ENCODE measurements at regions not wholly inside any gene's neighbourhood (a gene's known extent, or its start where the extent isn't known, plus 50 kb on each side); places are given as distances from the start of the nearest gene placed in this dataset.

DNA sequence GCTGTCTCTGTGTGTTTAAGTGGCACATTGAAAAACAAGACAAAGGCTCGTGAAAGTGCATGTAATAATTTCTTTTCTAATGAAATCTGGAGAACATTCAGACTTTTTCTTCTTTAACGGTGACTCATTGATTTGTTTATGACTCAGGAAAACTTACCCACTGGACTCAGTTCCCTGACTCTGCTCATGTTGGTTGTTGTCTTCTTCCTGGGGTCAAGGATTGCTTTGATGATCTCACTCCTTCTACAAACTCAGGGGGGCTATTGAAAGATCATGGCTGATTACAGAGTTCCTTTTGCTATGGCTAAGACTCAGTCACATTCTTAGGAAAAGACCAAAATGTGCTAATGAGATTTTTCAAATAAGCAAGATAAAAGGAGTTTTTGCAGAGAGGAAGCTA, 141.1 kb upstream of the DAP start:
- Histone ChIP-seq H3K9me3 (ENCODE audit: control insufficient read depth, insufficient read depth, low read length) (no peaks in the 10 kb centered on the region), H3K4me1 (ENCODE audit: control insufficient read depth, low read length) (no peaks in the 10 kb centered on the region), H3K27me3 (ENCODE audit: control insufficient read depth, low read length) (peaks cover 7% of the 10 kb centered on the region), H3F3A (ENCODE audit: control insufficient read depth, insufficient read depth) (no peaks in the 10 kb centered on the region), H3K27ac (ENCODE audit: low read depth, low read length) (no peak overlapping the region), H4K20me1 (ENCODE audit: control insufficient read depth, insufficient read depth, low read depth, low read length) (no peaks in the 10 kb centered on the region), H3K9me2 (replicated peaks; ENCODE audit: control insufficient read depth, low read length) (no peaks in the 10 kb centered on the region), H3K36me3 (ENCODE audit: control insufficient read depth, low read length) (no peaks in the 10 kb centered on the region), H3K4me3 (ENCODE audit: low read length) (no peak overlapping the region), H3K4me2 (ENCODE audit: low read length) (no peak overlapping the region), H3K79me2 (ENCODE audit: control insufficient read depth, low read length) (no peaks in the 10 kb centered on the region)
- TF ChIP-seq, protein P1, sequence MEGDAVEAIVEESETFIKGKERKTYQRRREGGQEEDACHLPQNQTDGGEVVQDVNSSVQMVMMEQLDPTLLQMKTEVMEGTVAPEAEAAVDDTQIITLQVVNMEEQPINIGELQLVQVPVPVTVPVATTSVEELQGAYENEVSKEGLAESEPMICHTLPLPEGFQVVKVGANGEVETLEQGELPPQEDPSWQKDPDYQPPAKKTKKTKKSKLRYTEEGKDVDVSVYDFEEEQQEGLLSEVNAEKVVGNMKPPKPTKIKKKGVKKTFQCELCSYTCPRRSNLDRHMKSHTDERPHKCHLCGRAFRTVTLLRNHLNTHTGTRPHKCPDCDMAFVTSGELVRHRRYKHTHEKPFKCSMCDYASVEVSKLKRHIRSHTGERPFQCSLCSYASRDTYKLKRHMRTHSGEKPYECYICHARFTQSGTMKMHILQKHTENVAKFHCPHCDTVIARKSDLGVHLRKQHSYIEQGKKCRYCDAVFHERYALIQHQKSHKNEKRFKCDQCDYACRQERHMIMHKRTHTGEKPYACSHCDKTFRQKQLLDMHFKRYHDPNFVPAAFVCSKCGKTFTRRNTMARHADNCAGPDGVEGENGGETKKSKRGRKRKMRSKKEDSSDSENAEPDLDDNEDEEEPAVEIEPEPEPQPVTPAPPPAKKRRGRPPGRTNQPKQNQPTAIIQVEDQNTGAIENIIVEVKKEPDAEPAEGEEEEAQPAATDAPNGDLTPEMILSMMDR (IDR thresholded peaks at IDR 0.05; ENCODE audit: low read depth, low read length, poor library complexity, severe bottlenecking), result no peak
- no peak for TF ChIP-seq EZH2phosphoT487 (IDR thresholded peaks at IDR 0.05; ENCODE audit: borderline replicate concordance, low read length)

DNA sequence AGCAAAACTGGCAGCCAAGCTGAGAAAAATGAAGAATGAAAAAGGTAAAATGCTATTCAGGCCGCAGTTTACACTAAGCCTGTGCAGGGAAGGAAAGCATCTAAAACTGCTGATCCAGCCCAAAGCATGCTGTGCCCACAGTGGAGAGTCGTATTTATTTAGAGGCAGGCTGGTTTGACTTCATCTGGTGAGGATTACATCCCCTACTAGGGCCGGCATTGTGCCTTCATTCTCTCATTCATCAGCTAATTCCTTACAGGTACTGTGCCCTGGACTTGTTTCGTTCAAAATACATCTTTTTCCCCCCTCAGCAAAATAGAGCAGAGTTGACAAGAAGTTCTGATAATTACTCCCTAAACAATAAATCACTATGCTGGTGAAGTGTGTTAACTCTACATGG, 137.5 kb upstream of the DAP start:
- Histone ChIP-seq H3K4me1 (ENCODE audit: control insufficient read depth, low read length) (no peaks in the 10 kb centered on the region), H3K9me3 (ENCODE audit: control insufficient read depth, insufficient read depth, low read length) (no peaks in the 10 kb centered on the region), H3K4me3 (ENCODE audit: low read length) (no peak overlapping the region), H3K4me2 (ENCODE audit: low read length) (no peak overlapping the region), H4K20me1 (ENCODE audit: control insufficient read depth, insufficient read depth, low read depth, low read length) (no peaks in the 10 kb centered on the region), H3K27ac (ENCODE audit: low read depth, low read length) (no peak overlapping the region), H3K36me3 (ENCODE audit: control insufficient read depth, low read length) (no peaks in the 10 kb centered on the region), H3K79me2 (ENCODE audit: control insufficient read depth, low read length) (no peaks in the 10 kb centered on the region), H3K27me3 (ENCODE audit: control insufficient read depth, low read length) (peaks cover 7% of the 10 kb centered on the region), H3F3A (ENCODE audit: control insufficient read depth, insufficient read depth) (no peaks in the 10 kb centered on the region), H3K9me2 (replicated peaks; ENCODE audit: control insufficient read depth, low read length) (no peaks in the 10 kb centered on the region)
- TF ChIP-seq, protein P1 (IDR thresholded peaks at IDR 0.05; ENCODE audit: low read depth, low read length, poor library complexity, severe bottlenecking), result no peak
- no peak for TF ChIP-seq EZH2phosphoT487 (IDR thresholded peaks at IDR 0.05; ENCODE audit: borderline replicate concordance, low read length)

DNA sequence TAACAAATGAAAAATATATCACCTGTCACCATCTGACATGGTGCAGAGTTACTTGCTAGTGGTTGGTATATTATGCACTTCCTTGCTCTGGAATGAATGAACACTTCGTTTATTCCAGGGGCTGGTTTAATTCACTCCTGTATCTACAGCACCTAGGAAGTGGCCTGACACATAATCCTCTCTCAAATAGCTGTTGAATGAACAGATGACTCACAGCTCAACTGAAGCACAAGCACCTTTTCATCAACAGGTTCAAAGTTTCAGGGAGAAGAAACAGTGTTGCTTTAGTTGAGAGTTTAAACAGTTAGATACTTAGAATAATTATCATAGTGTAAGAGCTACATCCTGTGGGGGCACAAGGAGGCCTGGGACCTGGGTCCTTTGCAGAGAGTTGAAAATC, 135.0 kb upstream of the DAP start:
- Histone ChIP-seq H3K27me3 (ENCODE audit: control insufficient read depth, low read length) (no peaks in the 10 kb centered on the region), H3K4me3 (ENCODE audit: low read length) (no peak overlapping the region), H3K9me3 (ENCODE audit: control insufficient read depth, insufficient read depth, low read length) (no peaks in the 10 kb centered on the region), H3F3A (ENCODE audit: control insufficient read depth, insufficient read depth) (no peaks in the 10 kb centered on the region), H3K9me2 (replicated peaks; ENCODE audit: control insufficient read depth, low read length) (no peaks in the 10 kb centered on the region), H3K27ac (ENCODE audit: low read depth, low read length) (no peak overlapping the region), H3K79me2 (ENCODE audit: control insufficient read depth, low read length) (no peaks in the 10 kb centered on the region), H3K36me3 (ENCODE audit: control insufficient read depth, low read length) (no peaks in the 10 kb centered on the region), H3K4me2 (ENCODE audit: low read length) (no peak overlapping the region), H4K20me1 (ENCODE audit: control insufficient read depth, insufficient read depth, low read depth, low read length) (no peaks in the 10 kb centered on the region), H3K4me1 (ENCODE audit: control insufficient read depth, low read length) (no peaks in the 10 kb centered on the region)
- TF ChIP-seq, protein P1 (IDR thresholded peaks at IDR 0.05; ENCODE audit: low read depth, low read length, poor library complexity, severe bottlenecking), result no peak
- no peak for TF ChIP-seq EZH2phosphoT487 (IDR thresholded peaks at IDR 0.05; ENCODE audit: borderline replicate concordance, low read length)
